Esophagus muscularis mucosa (tissue), 4 donors: ENCODE measurements at regions not wholly inside any gene's neighbourhood (a gene's known extent, or its start where the extent isn't known, plus 50 kb on each side); places are given as distances from the start of the nearest gene placed in this dataset.

Source experiments
- CTCF ChIP-seq, 3 experiments: fragments of 200-600 bp in 2 of 3; fragments of 450-650 bp in 1 of 3; sonication (generic) in 2 of 3; IDR thresholded peaks; one replicate each; pipeline ENCODE4 v1.5.1; 2017 to 2019; ENCODE audit warnings: antibody characterized with exemption in 3 of 3, mild to moderate bottlenecking in 2 of 3, moderate library complexity in 1 of 3
- EP300 ChIP-seq: sonication (generic); formaldehyde crosslinking; IDR thresholded peaks from one replicate; pipeline ENCODE4 v1.6.1; 2017; ENCODE audit warnings: antibody characterized with exemption
- POLR2A ChIP-seq: fragments of 450-650 bp; IDR thresholded peaks from one replicate; pipeline ENCODE4 v1.6.1; 2017; ENCODE audit warnings: antibody characterized with exemption, moderate library complexity, mild to moderate bottlenecking, low read depth
- POLR2AphosphoS5 ChIP-seq, 2 donors: sonication (generic); formaldehyde crosslinking; IDR thresholded peaks; one replicate each; pipeline ENCODE4 v1.6.1; 2017; ENCODE audit warnings: antibody characterized with exemption in 2 of 2

GRCh38 chr17:55655777-55656176 lies 66.9 kb downstream of the TMEM100 start:
- TF ChIP-seq CTCF (IDR thresholded peaks at IDR 0.05), result no peak
- no peak for TF ChIP-seq EP300
- TF ChIP-seq POLR2A, result no peak
- no peak for TF ChIP-seq POLR2AphosphoS5 (IDR thresholded peaks at IDR 0.05)
